AG09309 (cell line): ENCODE measurements at regions not wholly inside any gene's neighbourhood (a gene's known extent, or its start where the extent isn't known, plus 50 kb on each side); places are given as distances from the start of the nearest gene placed in this dataset.

Source experiments
- DNase-seq: peaks from one replicate; pipeline ENCODE4 v3.0.0-alpha.2; 2010; ENCODE audit warnings: low read depth
- H3K4me3 ChIP-seq: 2 replicates; pipeline ENCODE4 v1.5.1; 2011; ENCODE audit warnings: mild to moderate bottlenecking, low read depth, low read length, moderate library complexity; ENCODE audit not compliant: control insufficient read depth
- CTCF ChIP-seq: IDR thresholded peaks from 2 replicates; pipeline ENCODE4 v1.5.1; 2011; ENCODE audit warnings: mild to moderate bottlenecking, low read depth, low read length, inconsistent platforms; ENCODE audit not compliant: insufficient read depth, control insufficient read depth; ENCODE audit errors: missing control alignments

- no peak for TF ChIP-seq CTCF
- no peak overlapping the region for H3K4me3 ChIP-seq
- DNase-seq: no peak
Measured at GRCh38 chr10:105769248-105770184, 1128.4 kb downstream of the SORCS3 start.

- no peak for TF ChIP-seq CTCF
Measured at GRCh38 chr10:105763611-105764010, 1122.5 kb downstream of the SORCS3 start.

GRCh38 chr10:105761576-105762260 is 1120.6 kb downstream of the SORCS3 start:
- TF ChIP-seq CTCF: no peak
- H3K4me3 ChIP-seq: no peak overlapping the region
- no peak for DNase-seq

More at GRCh38 chr10:105763611-105764010, 1122.5 kb downstream of the SORCS3 start:
- H3K4me3 ChIP-seq: no peak overlapping the region
- DNase-seq: no peak

- no peak overlapping the region for H3K4me3 ChIP-seq
- DNase-seq: no peak
- no peak for TF ChIP-seq CTCF
Measured at GRCh38 chr10:105759669-105760068, 1118.6 kb downstream of the SORCS3 start.

GRCh38 chr10:105758209-105758998 is 1117.3 kb downstream of the SORCS3 start:
- TF ChIP-seq CTCF: no peak
- no peak overlapping the region for H3K4me3 ChIP-seq
- DNase-seq: no peak

- TF ChIP-seq CTCF: no peak
- no peak overlapping the region for H3K4me3 ChIP-seq
- DNase-seq: no peak
Measured at GRCh38 chr10:105757302-105757701, 1116.2 kb downstream of the SORCS3 start.
